ENCODE measurements at regions not wholly inside any gene's neighbourhood (a gene's known extent, or its start where the extent isn't known, plus 50 kb on each side); places are given as distances from the start of the nearest gene placed in this dataset.

- no peak for DNase-seq
Observed at GRCh38 chr20:22744341-22745193, 160.2 kb upstream of the FOXA2 start.

- DNase-seq = no peak
Observed at GRCh38 chr20:22745194-22745500, 160.8 kb upstream of the FOXA2 start.

GRCh38 chr20:22746957-22747356 is 162.6 kb upstream of the FOXA2 start:
- no peak for DNase-seq

GRCh38 chr20:22752324-22752723 is 168.0 kb upstream of the FOXA2 start:
- no peak for DNase-seq

- DNase-seq = no peak
Observed at GRCh38 chr20:22757424-22758183, 173.2 kb upstream of the FOXA2 start.

GRCh38 chr20:22758815-22759214 is 174.4 kb upstream of the FOXA2 start:
- DNase-seq = no peak

GRCh38 chr20:22762576-22763256 is 178.3 kb upstream of the FOXA2 start:
- no peak for DNase-seq

- DNase-seq = no peak
Observed at GRCh38 chr20:22763257-22763906, 179.0 kb upstream of the FOXA2 start.

GRCh38 chr20:22768266-22769178 is 184.2 kb upstream of the FOXA2 start:
- DNase-seq = no peak

- no peak for DNase-seq
Observed at GRCh38 chr20:22770241-22770800, 185.9 kb upstream of the FOXA2 start.

GRCh38 chr20:22771706-22772105 is 187.3 kb upstream of the FOXA2 start:
- DNase-seq = no peak

GRCh38 chr20:22773344-22773743 is 189.0 kb upstream of the FOXA2 start:
- DNase-seq = no peak

GRCh38 chr20:22775256-22775655 is 190.9 kb upstream of the FOXA2 start:
- no peak for DNase-seq

GRCh38 chr20:22775671-22776139 is 191.3 kb upstream of the FOXA2 start:
- no peak for DNase-seq

- DNase-seq = no peak
Observed at GRCh38 chr20:22776369-22776768, 192.0 kb upstream of the FOXA2 start.

- no peak for DNase-seq
Observed at GRCh38 chr20:22779878-22780277, 195.5 kb upstream of the FOXA2 start.

GRCh38 chr20:22781869-22782268 is 197.5 kb upstream of the FOXA2 start:
- no peak for DNase-seq

- no peak for DNase-seq
Observed at GRCh38 chr20:22789676-22790075, 205.3 kb upstream of the FOXA2 start.

- DNase-seq = no peak
Observed at GRCh38 chr20:22791396-22791795, 207.0 kb upstream of the FOXA2 start.

GRCh38 chr20:22791877-22792525 is 207.6 kb upstream of the FOXA2 start:
- no peak for DNase-seq

- DNase-seq = no peak
Observed at GRCh38 chr20:22794200-22794599, 209.8 kb upstream of the FOXA2 start.
